ENCODE measurements at regions not wholly inside any gene's neighbourhood (a gene's known extent, or its start where the extent isn't known, plus 50 kb on each side); places are given as distances from the start of the nearest gene placed in this dataset.
A peak's percentile ranks its signal among the peaks of the same experiment; 100 is the strongest.

DNA sequence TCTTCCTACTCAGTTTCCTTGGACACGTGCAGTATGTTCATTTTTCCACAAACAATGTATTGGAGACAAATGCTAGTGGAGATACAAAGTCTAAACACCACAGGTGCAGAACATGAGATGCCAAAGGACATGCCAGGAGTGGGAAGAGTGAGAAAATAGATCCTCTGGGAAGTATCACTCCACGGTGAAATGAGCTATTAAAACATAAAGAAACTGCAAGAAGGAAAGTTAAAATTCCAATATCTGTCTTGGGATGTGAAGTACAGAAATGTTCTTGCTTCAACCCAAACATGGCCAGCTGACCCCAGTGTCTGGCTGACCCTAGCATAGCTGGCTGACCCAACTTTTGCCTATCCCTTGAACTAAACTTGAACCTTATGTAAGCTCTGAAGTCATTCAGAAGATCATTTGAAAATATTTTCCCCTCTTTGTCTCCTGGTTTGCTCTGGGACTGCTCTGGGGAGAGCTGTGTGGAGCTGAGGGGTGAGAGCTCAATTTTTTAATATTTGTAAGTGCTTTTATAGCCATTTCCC, 59.5 kb downstream of the FZD1 start:
- no peak overlapping the region for H3K27ac Mint-ChIP-seq
- H3K4me3 Mint-ChIP-seq = no peak overlapping the region
- H3K4me1 Mint-ChIP-seq = peaks cover 28% of the 10 kb centered on the region
- no peak for ATAC-seq
- no peaks in the 10 kb centered on the region for H3K9me3 Mint-ChIP-seq
- no peaks in the 10 kb centered on the region for H3K27me3 Mint-ChIP-seq
- no peaks in the 10 kb centered on the region for H3K36me3 Mint-ChIP-seq

DNA sequence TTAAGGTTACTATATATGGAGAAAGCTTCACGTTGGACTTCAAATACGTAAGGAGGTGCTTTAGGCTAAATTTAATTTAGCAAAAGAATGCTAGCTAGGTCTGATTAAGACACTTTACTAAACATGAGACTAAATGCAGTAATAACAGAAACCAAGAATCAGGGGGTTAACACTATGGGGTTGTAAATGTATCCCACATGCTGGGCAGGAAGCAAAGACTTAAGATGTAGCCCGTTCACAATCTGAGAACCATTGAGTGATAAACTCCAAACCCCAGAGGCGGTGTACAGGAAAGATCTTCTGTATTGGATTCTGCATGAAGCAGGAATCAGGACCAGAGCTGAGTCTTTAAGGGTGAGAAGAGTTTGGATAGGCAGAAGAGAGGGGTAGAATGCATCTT, 60.4 kb downstream of the FZD1 start:
- ATAC-seq = no peak
- no peaks in the 10 kb centered on the region for H3K9me3 Mint-ChIP-seq

GRCh38 chr7:91325726-91326125, 61.5 kb downstream of the FZD1 start:
- H3K36me3 Mint-ChIP-seq = no peaks in the 10 kb centered on the region
- peak; percentile 51 for ATAC-seq
- peaks cover 28% of the 10 kb centered on the region for H3K4me1 Mint-ChIP-seq
- H3K4me3 Mint-ChIP-seq = peak overlapping the region; percentile 30
- H3K9me3 Mint-ChIP-seq = no peaks in the 10 kb centered on the region
- H3K27me3 Mint-ChIP-seq = no peaks in the 10 kb centered on the region
- H3K27ac Mint-ChIP-seq = peak overlapping the region; percentile 57

More for the DNA sequence above, 60.4 kb downstream of the FZD1 start:
- H3K4me1 Mint-ChIP-seq = peaks cover 28% of the 10 kb centered on the region
- H3K36me3 Mint-ChIP-seq = no peaks in the 10 kb centered on the region
- H3K27me3 Mint-ChIP-seq = no peaks in the 10 kb centered on the region
- no peak overlapping the region for H3K27ac Mint-ChIP-seq
- H3K4me3 Mint-ChIP-seq = no peak overlapping the region

GRCh38 chr7:91326516-91327199, 62.4 kb downstream of the FZD1 start:
- peak; percentile 31 for ATAC-seq

DNA sequence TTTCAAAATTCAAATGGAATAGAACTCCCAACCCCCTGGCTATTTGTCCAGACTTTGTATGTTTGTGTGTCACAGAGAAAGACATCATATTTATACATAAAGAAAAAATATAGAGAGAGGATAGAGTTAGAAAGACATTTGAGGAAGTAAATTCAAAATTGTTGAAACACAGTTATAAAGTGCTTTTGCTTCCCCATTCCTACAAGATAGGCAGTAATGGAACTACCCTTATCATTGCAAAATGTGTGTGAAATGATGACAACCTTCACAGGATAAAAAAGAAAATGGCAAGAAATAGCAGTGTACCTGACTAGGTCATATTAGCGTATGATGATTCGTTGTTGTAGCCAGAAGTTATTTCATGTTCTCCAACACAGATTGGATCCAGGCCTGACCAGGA, 63.1 kb downstream of the FZD1 start:
- peak; percentile 24 for ATAC-seq

More at GRCh38 chr7:91326516-91327199, 62.4 kb downstream of the FZD1 start:
- H3K27me3 Mint-ChIP-seq = no peaks in the 10 kb centered on the region
- no peaks in the 10 kb centered on the region for H3K9me3 Mint-ChIP-seq
- no peak overlapping the region for H3K4me3 Mint-ChIP-seq
- H3K27ac Mint-ChIP-seq = peak overlapping the region; percentile 57
- H3K4me1 Mint-ChIP-seq = peaks cover 28% of the 10 kb centered on the region
- H3K36me3 Mint-ChIP-seq = no peaks in the 10 kb centered on the region

DNA sequence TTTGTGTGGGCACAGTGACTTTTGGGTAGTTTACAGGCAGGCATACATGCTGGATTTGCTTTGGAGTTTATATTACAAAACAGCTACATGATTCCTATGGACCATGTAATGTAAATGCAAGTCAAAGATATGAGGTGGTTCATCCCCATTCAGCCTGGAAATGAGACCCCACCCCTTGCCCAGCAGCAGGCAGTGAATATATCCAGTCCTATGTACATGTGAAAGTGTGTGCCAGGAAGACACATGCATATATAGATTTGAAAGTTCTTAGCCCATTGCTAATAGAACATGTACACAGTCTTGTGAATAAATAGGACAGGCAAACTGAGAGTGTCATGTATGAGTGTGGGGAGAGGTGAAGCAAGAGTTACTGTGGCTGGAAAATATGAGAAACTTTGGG, 65.3 kb downstream of the FZD1 start:
- no peaks in the 10 kb centered on the region for H3K27me3 Mint-ChIP-seq
- no peak for ATAC-seq
- no peaks in the 10 kb centered on the region for H3K36me3 Mint-ChIP-seq
- H3K4me1 Mint-ChIP-seq = peaks cover 27% of the 10 kb centered on the region
- H3K9me3 Mint-ChIP-seq = no peaks in the 10 kb centered on the region
- H3K4me3 Mint-ChIP-seq = no peak overlapping the region
- no peak overlapping the region for H3K27ac Mint-ChIP-seq

More for the DNA sequence above, 63.1 kb downstream of the FZD1 start:
- Mint-ChIP-seq H3K4me1 (peaks cover 28% of the 10 kb centered on the region), H3K27me3 (no peaks in the 10 kb centered on the region), H3K4me3 (no peak overlapping the region), H3K27ac (no peak overlapping the region), H3K36me3 (no peaks in the 10 kb centered on the region), H3K9me3 (no peaks in the 10 kb centered on the region)

- Mint-ChIP-seq H3K9me3 (no peaks in the 10 kb centered on the region), H3K27me3 (no peaks in the 10 kb centered on the region), H3K36me3 (no peaks in the 10 kb centered on the region), H3K4me3 (no peak overlapping the region), H3K27ac (no peak overlapping the region), H3K4me1 (peaks cover 19% of the 10 kb centered on the region)
- ATAC-seq = no peak
Measured at GRCh38 chr7:91330191-91330808, 66.1 kb downstream of the FZD1 start.

DNA sequence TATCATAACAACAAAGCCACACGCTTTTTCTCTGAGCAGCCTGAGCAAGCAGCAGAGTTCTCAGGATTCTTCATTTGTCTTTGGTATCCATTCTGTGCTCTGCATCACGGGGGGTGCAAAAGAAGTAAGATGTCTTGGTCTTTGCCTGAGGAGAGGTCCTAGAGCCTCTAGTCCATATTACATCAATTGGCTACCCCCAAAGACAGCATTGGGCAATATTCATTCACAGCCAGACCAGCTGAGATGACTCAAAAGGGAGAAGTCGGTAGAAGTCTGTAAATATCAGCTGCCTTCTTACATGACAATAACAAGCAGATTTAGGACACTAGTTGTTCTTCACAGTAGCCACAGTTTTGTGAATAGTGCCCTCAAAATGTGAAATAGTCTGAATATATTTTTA, 66.6 kb downstream of the FZD1 start:
- no peak for ATAC-seq
- Mint-ChIP-seq H3K27me3 (no peaks in the 10 kb centered on the region), H3K36me3 (no peaks in the 10 kb centered on the region), H3K9me3 (no peaks in the 10 kb centered on the region), H3K27ac (no peak overlapping the region), H3K4me1 (peaks cover 14% of the 10 kb centered on the region), H3K4me3 (no peak overlapping the region)

- no peak overlapping the region for H3K27ac Mint-ChIP-seq
- no peak overlapping the region for H3K4me3 Mint-ChIP-seq
- H3K9me3 Mint-ChIP-seq = no peaks in the 10 kb centered on the region
- no peak for ATAC-seq
- no peaks in the 10 kb centered on the region for H3K4me1 Mint-ChIP-seq
- H3K27me3 Mint-ChIP-seq = no peaks in the 10 kb centered on the region
- no peaks in the 10 kb centered on the region for H3K36me3 Mint-ChIP-seq
Measured at GRCh38 chr7:91336106-91336505, 71.9 kb downstream of the FZD1 start.

DNA sequence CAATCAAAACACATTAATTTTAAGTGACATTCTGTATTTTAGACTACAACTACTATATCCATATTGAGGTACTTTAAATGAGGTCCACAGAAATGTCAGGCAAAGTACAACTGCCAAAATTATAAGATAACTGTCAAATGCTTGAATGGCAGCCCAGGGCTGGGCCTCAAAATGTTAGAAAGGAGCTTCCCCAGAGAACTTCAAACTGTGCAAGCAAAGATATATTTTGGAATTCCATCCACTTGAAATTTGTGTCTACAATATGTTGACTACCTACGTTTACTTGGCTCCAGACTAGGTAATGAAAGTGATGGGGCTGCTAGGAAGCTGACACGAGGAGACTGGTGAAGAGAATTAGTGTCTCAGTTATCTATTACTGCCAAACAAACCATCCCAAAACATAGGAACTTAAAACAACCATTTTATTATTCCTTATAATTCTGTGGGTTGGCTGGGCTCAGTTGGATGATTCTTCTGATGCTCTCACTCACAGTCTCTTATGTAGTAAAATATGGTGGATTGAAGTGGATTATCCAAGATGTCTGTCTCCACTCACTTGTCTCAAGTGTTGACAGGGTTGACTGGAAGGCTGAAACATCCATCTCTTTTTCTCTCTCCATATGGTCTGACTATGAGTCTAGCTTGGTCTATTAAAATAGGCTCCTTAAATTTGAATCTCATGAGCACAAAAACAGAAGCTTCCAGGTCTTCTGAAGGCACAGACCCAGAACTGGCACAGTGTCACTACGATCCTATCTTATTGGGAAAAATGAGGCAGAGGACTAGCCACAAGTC, 74.2 kb downstream of the FZD1 start:
- H3K9me3 Mint-ChIP-seq = no peaks in the 10 kb centered on the region
- no peak for ATAC-seq
- no peak overlapping the region for H3K27ac Mint-ChIP-seq
- peaks cover 4% of the 10 kb centered on the region for H3K4me1 Mint-ChIP-seq
- no peaks in the 10 kb centered on the region for H3K27me3 Mint-ChIP-seq
- no peaks in the 10 kb centered on the region for H3K36me3 Mint-ChIP-seq
- no peak overlapping the region for H3K4me3 Mint-ChIP-seq

DNA sequence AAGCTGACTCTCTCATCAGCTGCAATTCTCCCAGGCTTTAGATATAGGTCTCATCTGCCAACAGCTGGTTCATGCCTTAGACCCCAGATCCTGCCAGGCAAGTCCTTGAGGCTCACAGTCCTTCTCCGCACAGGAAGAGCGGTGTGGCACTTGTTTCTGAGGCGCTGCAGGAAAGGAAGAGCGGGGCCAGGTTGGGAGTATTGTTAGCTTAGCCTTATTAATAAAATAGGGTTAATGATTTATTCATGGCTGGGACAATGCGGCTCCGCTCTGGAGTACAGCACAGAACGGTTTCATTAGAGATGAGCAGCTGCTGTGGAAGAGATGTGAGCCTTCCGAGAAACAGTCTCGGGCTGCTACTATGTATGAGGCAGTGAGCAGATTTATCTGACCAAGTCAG, 78.1 kb downstream of the FZD1 start:
- no peak for ATAC-seq
- H3K9me3 Mint-ChIP-seq = no peaks in the 10 kb centered on the region
- H3K4me3 Mint-ChIP-seq = no peak overlapping the region
- no peaks in the 10 kb centered on the region for H3K27me3 Mint-ChIP-seq
- peaks cover 34% of the 10 kb centered on the region for H3K4me1 Mint-ChIP-seq
- H3K36me3 Mint-ChIP-seq = no peaks in the 10 kb centered on the region
- H3K27ac Mint-ChIP-seq = no peak overlapping the region

GRCh38 chr7:91343420-91343960, 79.3 kb downstream of the FZD1 start:
- H3K4me1 Mint-ChIP-seq = peaks cover 43% of the 10 kb centered on the region
- no peaks in the 10 kb centered on the region for H3K9me3 Mint-ChIP-seq
- H3K4me3 Mint-ChIP-seq = no peak overlapping the region
- peak overlapping the region; percentile 80 for H3K27ac Mint-ChIP-seq
- no peaks in the 10 kb centered on the region for H3K27me3 Mint-ChIP-seq
- ATAC-seq = no peak
- H3K36me3 Mint-ChIP-seq = no peaks in the 10 kb centered on the region

- peak overlapping the region; percentile 23 for H3K4me3 Mint-ChIP-seq
- H3K27ac Mint-ChIP-seq = peak overlapping the region; percentile 80
- no peaks in the 10 kb centered on the region for H3K9me3 Mint-ChIP-seq
- no peaks in the 10 kb centered on the region for H3K27me3 Mint-ChIP-seq
- ATAC-seq = peak; percentile 1
- no peaks in the 10 kb centered on the region for H3K36me3 Mint-ChIP-seq
- peaks cover 46% of the 10 kb centered on the region for H3K4me1 Mint-ChIP-seq
Measured at GRCh38 chr7:91343996-91344629, 79.9 kb downstream of the FZD1 start.

DNA sequence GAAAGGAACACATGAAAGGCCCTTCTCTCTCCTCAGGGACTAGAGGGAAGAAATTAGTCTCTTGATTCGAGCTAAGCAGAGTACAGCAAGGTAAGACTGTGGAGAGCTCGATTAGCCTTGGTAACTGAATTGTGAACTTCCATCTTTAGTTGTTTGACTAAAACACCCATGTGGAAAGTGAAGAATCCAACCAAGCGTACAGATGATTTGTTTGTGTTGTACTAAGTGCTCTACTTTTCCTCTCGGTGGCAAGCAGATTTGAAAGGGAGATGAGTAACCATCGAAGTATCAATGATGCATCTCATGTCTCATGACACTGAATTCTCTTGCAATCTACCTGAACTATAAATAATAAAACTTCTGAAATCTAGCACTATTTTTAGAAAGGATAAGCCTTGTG, 80.7 kb downstream of the FZD1 start:
- H3K27ac Mint-ChIP-seq = peak overlapping the region; percentile 80

GRCh38 chr7:91345449-91345848, 81.2 kb downstream of the FZD1 start:
- no peaks in the 10 kb centered on the region for H3K27me3 Mint-ChIP-seq
- ATAC-seq = peak; percentile 84

More for the DNA sequence above, 80.7 kb downstream of the FZD1 start:
- ATAC-seq = peak; percentile 89
- Mint-ChIP-seq H3K4me3 (peak overlapping the region; percentile 23), H3K9me3 (no peaks in the 10 kb centered on the region), H3K4me1 (peaks cover 46% of the 10 kb centered on the region), H3K27me3 (no peaks in the 10 kb centered on the region), H3K36me3 (no peaks in the 10 kb centered on the region)

More at GRCh38 chr7:91345449-91345848, 81.2 kb downstream of the FZD1 start:
- H3K9me3 Mint-ChIP-seq = no peaks in the 10 kb centered on the region
- H3K27ac Mint-ChIP-seq = peak overlapping the region; percentile 80
- no peaks in the 10 kb centered on the region for H3K36me3 Mint-ChIP-seq
- H3K4me1 Mint-ChIP-seq = peaks cover 46% of the 10 kb centered on the region
- H3K4me3 Mint-ChIP-seq = peak overlapping the region; percentile 7
